CD14-positive monocyte (primary cell): ENCODE measurements at regions not wholly inside any gene's neighbourhood (a gene's known extent, or its start where the extent isn't known, plus 50 kb on each side); places are given as distances from the start of the nearest gene placed in this dataset.

Experiments
- DNase-seq, 3 donors: peaks; one replicate each; pipeline ENCODE4 v3.0.0-alpha.2; 2011 to 2022
- H2AFZ ChIP-seq: 2 replicates; pipeline ENCODE4 v1.6.0; 2012; ENCODE audit warnings: mild to moderate bottlenecking, low read depth, low read length, inconsistent platforms; ENCODE audit not compliant: insufficient read depth, poor library complexity, severe bottlenecking
- H3K27ac ChIP-seq, 2 donors: 1 replicate in 1 of 2; 2 replicates in 1 of 2; pipeline ENCODE4 v1.5.1; 2012 to 2013; ENCODE audit warnings: low read length in 2 of 2, control low read depth in 1 of 2, inconsistent platforms in 1 of 2, low read depth in 1 of 2, mild to moderate bottlenecking in 1 of 2
- H3K27me3 ChIP-seq, 2 donors: one replicate each; pipeline versions ENCODE4 v1.6.0 to v1.6.1; 2011 to 2013; ENCODE audit warnings: low read length in 2 of 2; ENCODE audit not compliant: control insufficient read depth in 2 of 2, insufficient read depth in 2 of 2
- H3K36me3 ChIP-seq, 2 donors: replicated peaks in 1 of 2; 1 replicate in 1 of 2; 2 replicates in 1 of 2; pipeline versions ENCODE4 v1.5.1 to v1.6.1; 2012 to 2013; ENCODE audit warnings: low read length in 2 of 2, control low read depth in 1 of 2, inconsistent platforms in 1 of 2, mild to moderate bottlenecking in 1 of 2; ENCODE audit not compliant: insufficient read depth in 2 of 2, control insufficient read depth in 1 of 2
- H3K4me1 ChIP-seq, 2 donors: 1 replicate in 1 of 2; 2 replicates in 1 of 2; pipeline versions ENCODE4 v1.5.1 to v1.6.1; 2012 to 2013; ENCODE audit warnings: low read length in 2 of 2, control low read depth in 1 of 2, inconsistent platforms in 1 of 2, mild to moderate bottlenecking in 1 of 2, moderate library complexity in 1 of 2; ENCODE audit not compliant: insufficient read depth in 2 of 2, control insufficient read depth in 1 of 2
- H3K4me2 ChIP-seq: replicated peaks from 2 replicates; pipeline ENCODE3; 2012; ENCODE audit warnings: low read length, moderate library complexity, mild to moderate bottlenecking; ENCODE audit not compliant: poor library complexity, severe bottlenecking; ENCODE audit errors: extremely low read depth
- H3K4me3 ChIP-seq, 3 experiments: fragments of 200-600 bp in 1 of 3; sonication (generic) in 1 of 3; replicated peaks in 1 of 3; 1 replicate in 2 of 3; 2 replicates in 1 of 3; pipeline ENCODE4 v1.5.1; 2011 to 2013; ENCODE audit warnings: low read length in 3 of 3, mild to moderate bottlenecking in 3 of 3, control low read depth in 2 of 3, low read depth in 2 of 3, inconsistent platforms in 1 of 3, moderate library complexity in 1 of 3
- H3K79me2 ChIP-seq: 2 replicates; pipeline ENCODE4 v1.6.0; 2012; ENCODE audit warnings: mild to moderate bottlenecking, control low read depth, inconsistent platforms, low read length, moderate library complexity; ENCODE audit not compliant: insufficient read depth
- H3K9ac ChIP-seq: 2 replicates; pipeline ENCODE4 v1.6.0; 2017; ENCODE audit warnings: low read length, mild to moderate bottlenecking; ENCODE audit not compliant: insufficient read depth, poor library complexity, severe bottlenecking
- H3K9me3 ChIP-seq, 2 donors: replicated peaks in 1 of 2; 1 replicate in 1 of 2; 2 replicates in 1 of 2; pipeline versions ENCODE4 v1.5.1 to v1.6.1; 2012 to 2013; ENCODE audit warnings: low read length in 2 of 2, control low read depth in 1 of 2; ENCODE audit not compliant: control insufficient read depth in 1 of 2, insufficient read depth in 1 of 2
- H4K20me1 ChIP-seq: 2 replicates; pipeline ENCODE4 v1.6.0; 2012; ENCODE audit warnings: mild to moderate bottlenecking, low read length, control low read depth, moderate library complexity; ENCODE audit not compliant: insufficient read depth
- H3K27ac Mint-ChIP-seq, 7 donors: one replicate each; pipeline ENCODE4 v1.8.0; 2020; ENCODE audit warnings: mild to moderate bottlenecking in 7 of 7, mixed read lengths in 7 of 7, moderate library complexity in 6 of 7, inconsistent platforms in 2 of 7
- H3K27me3 Mint-ChIP-seq, 3 donors: one replicate each; pipeline ENCODE4 v1.8.0; 2021 to 2022; ENCODE audit warnings: low read depth in 3 of 3, mild to moderate bottlenecking in 3 of 3, mixed read lengths in 3 of 3, moderate library complexity in 3 of 3, inconsistent platforms in 1 of 3
- H3K36me3 Mint-ChIP-seq, 2 donors: one replicate each; pipeline ENCODE4 v1.8.0; 2020; ENCODE audit warnings: mixed read lengths in 2 of 2, inconsistent platforms in 1 of 2, mild to moderate bottlenecking in 1 of 2
- H3K4me1 Mint-ChIP-seq: one replicate; pipeline ENCODE4 v1.8.0; 2020; ENCODE audit warnings: mild to moderate bottlenecking, mixed read lengths
- H3K4me3 Mint-ChIP-seq, 2 donors: one replicate each; pipeline ENCODE4 v1.8.0; 2020; ENCODE audit warnings: mild to moderate bottlenecking in 2 of 2, mixed read lengths in 2 of 2, moderate library complexity in 1 of 2
- H3K9me3 Mint-ChIP-seq, 7 donors: one replicate each; pipeline ENCODE4 v1.8.0; 2020 to 2022; ENCODE audit warnings: mixed read lengths in 7 of 7, mild to moderate bottlenecking in 6 of 7, moderate library complexity in 6 of 7, inconsistent platforms in 2 of 7
- CTCF ChIP-seq: fragments of 200-600 bp; IDR thresholded peaks from one replicate; pipeline ENCODE4 v1.8.0; 2022; ENCODE audit warnings: antibody characterized with exemption, mild to moderate bottlenecking
- WGBS: methylation state at CpG from one replicate; pipeline ENCODE4 v1.1.5; 2013; ENCODE audit warnings: missing lambda C conversion rate; ENCODE audit not compliant: insufficient coverage; 5-methylcytosine and 5-hydroxymethylcytosine counted together
- intact Hi-C, 2 donors: fragments of 100-400 bp; cut with micrococcal nuclease; formaldehyde crosslinking; loops; one replicate each; pipeline versions ENCODE4 v1.15.0 to v1.15.1; 2023

GRCh38 chr7:118478931-118479330, 254.4 kb downstream of the ANKRD7 start:
- Mint-ChIP-seq H3K4me3 (no peak overlapping the region), H3K9me3 (peaks cover 4 to 15% (median 8%) of the 10 kb centered on the region in 7 donors), H3K4me1 (no peaks in the 10 kb centered on the region), H3K27ac (no peak overlapping the region), H3K27me3 (peaks cover 0 to 2% (median 2%) of the 10 kb centered on the region in 3 donors), H3K36me3 (no peaks in the 10 kb centered on the region)
- no peak overlapping the region for H3K4me2 ChIP-seq
- H3K36me3 ChIP-seq = no peaks in the 10 kb centered on the region
- no peaks in the 10 kb centered on the region for H3K4me1 ChIP-seq
- no peak overlapping the region for H3K9ac ChIP-seq
- H3K27ac ChIP-seq = no peak overlapping the region
- intact Hi-C loops = no loop called here
- no peaks in the 10 kb centered on the region for H4K20me1 ChIP-seq
- WGBS = no CpG with 5 or more reads among the region's 2 CpGs
- H3K9me3 ChIP-seq = peaks cover 7 to 18% of the 10 kb centered on the region in 2 donors
- no peaks in the 10 kb centered on the region for H3K79me2 ChIP-seq
- no peaks in the 10 kb centered on the region for H3K27me3 ChIP-seq
- TF ChIP-seq CTCF = no peak
- H3K4me3 ChIP-seq = no peak overlapping the region
- DNase-seq = no peak
- no peak overlapping the region for H2AFZ ChIP-seq

- peaks cover 0 to 2% (median 0%) of the 10 kb centered on the region in 7 donors for H3K9me3 Mint-ChIP-seq
- no peak for DNase-seq
- no peaks in the 10 kb centered on the region for H3K9me3 ChIP-seq
- H4K20me1 ChIP-seq = no peaks in the 10 kb centered on the region
- no peak overlapping the region for H2AFZ ChIP-seq
- H3K9ac ChIP-seq = no peak overlapping the region
- no peaks in the 10 kb centered on the region for H3K36me3 Mint-ChIP-seq
- no peak overlapping the region for H3K27ac Mint-ChIP-seq
- H3K36me3 ChIP-seq = no peaks in the 10 kb centered on the region
- intact Hi-C loops = no loop called here
- H3K79me2 ChIP-seq = no peaks in the 10 kb centered on the region
- no peaks in the 10 kb centered on the region for H3K27me3 ChIP-seq
- TF ChIP-seq CTCF = no peak
- H3K4me2 ChIP-seq = no peak overlapping the region
- H3K27me3 Mint-ChIP-seq = peaks cover 0 to 2% (median 0%) of the 10 kb centered on the region in 3 donors
- H3K4me3 Mint-ChIP-seq = no peak overlapping the region
- H3K4me1 ChIP-seq = no peaks in the 10 kb centered on the region
- H3K27ac ChIP-seq = no peak overlapping the region
- no peak overlapping the region for H3K4me3 ChIP-seq
- H3K4me1 Mint-ChIP-seq = no peaks in the 10 kb centered on the region
- WGBS = no CpG with 5 or more reads among the region's 5 CpGs
Observed at GRCh38 chr7:118492466-118492865, 268.0 kb downstream of the ANKRD7 start.
